OCI-LY1 (cell line): ENCODE measurements at regions not wholly inside any gene's neighbourhood (a gene's known extent, or its start where the extent isn't known, plus 50 kb on each side); places are given as distances from the start of the nearest gene placed in this dataset.

Experiments used
- CTCF ChIP-seq: fragments of 200-600 bp; sonication (generic), shearing (Covaris generic); IDR thresholded peaks from 2 replicates; pipeline ENCODE4 v1.5.1; 2017; ENCODE audit warnings: mild to moderate bottlenecking, antibody characterized with exemption, low read length, moderate library complexity, mixed read lengths
- EZH2 ChIP-seq: fragments of 200-600 bp; sonication (generic), shearing (Covaris generic); IDR thresholded peaks from 2 replicates; pipeline ENCODE4 v1.8.0; 2017; ENCODE audit warnings: borderline replicate concordance, mixed run types, mild to moderate bottlenecking, antibody characterized with exemption, low read length, moderate library complexity, mixed read lengths

- TF ChIP-seq EZH2 (no peak), CTCF (no peak)
These were observed 573.9 kb downstream of the KCNJ18 start for GRCh38 chr17:22266231-22266630.
